Nephron progenitor cell (in vitro differentiated cells): ENCODE measurements at regions not wholly inside any gene's neighbourhood (a gene's known extent, or its start where the extent isn't known, plus 50 kb on each side); places are given as distances from the start of the nearest gene placed in this dataset.

ENCODE experiments used
- DNase-seq: peaks from one replicate; pipeline ENCODE4 v3.0.0; 2021
- H3K27ac Mint-ChIP-seq: 2 replicates; pipeline ENCODE4 v1.8.0; 2021; ENCODE audit warnings: mild to moderate bottlenecking, moderate library complexity, mixed read lengths
- H3K27me3 Mint-ChIP-seq: 2 replicates; pipeline ENCODE4 v1.8.0; 2021; ENCODE audit warnings: mild to moderate bottlenecking, low read depth, mixed read lengths; ENCODE audit not compliant: poor library complexity
- H3K36me3 Mint-ChIP-seq: 2 replicates; pipeline ENCODE4 v1.8.0; 2021; ENCODE audit warnings: low read depth, mixed read lengths
- H3K4me1 Mint-ChIP-seq: 2 replicates; pipeline ENCODE4 v1.8.0; 2021; ENCODE audit warnings: mixed read lengths
- H3K4me3 Mint-ChIP-seq: 2 replicates; pipeline ENCODE4 v1.8.0; 2021; ENCODE audit warnings: mild to moderate bottlenecking, moderate library complexity, mixed read lengths
- H3K9me3 Mint-ChIP-seq: 2 replicates; pipeline ENCODE4 v1.8.0; 2021; ENCODE audit warnings: mild to moderate bottlenecking, moderate library complexity, mixed read lengths
- TF ChIP-seq, protein P1 (sequence below): fragments of 200-600 bp; sonication (generic); IDR thresholded peaks from 2 replicates; pipeline ENCODE4 v1.5.0; 2021; ENCODE audit warnings: antibody characterized with exemption

DNA sequence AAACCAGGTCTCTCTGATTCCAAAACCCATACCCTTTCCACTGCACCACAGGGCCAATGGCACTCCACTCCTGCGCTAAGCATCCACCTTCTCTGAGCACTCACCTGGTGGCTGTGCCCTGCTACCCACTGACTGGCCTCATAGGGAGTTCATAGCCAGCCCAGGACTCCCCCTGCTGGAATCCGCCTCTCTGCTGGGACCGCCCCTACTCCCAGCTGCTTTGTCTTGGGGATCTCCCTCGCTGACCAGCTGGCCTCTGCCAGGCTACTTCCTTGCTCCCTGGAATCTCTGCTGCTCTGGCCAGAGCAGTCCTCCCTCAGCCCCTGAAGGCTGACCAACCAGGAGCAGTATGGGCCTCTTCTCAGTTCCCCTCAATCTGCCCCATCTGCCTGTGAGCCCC lies 129.7 kb downstream of the FAXC start:
- H3K4me1 Mint-ChIP-seq = peaks cover 11% of the 10 kb centered on the region
- H3K27me3 Mint-ChIP-seq = no peaks in the 10 kb centered on the region
- H3K9me3 Mint-ChIP-seq = no peaks in the 10 kb centered on the region
- H3K36me3 Mint-ChIP-seq = no peaks in the 10 kb centered on the region
- H3K4me3 Mint-ChIP-seq = no peak overlapping the region
- peak; percentile 48 for DNase-seq
- H3K27ac Mint-ChIP-seq = no peak overlapping the region
- TF ChIP-seq, protein P1, sequence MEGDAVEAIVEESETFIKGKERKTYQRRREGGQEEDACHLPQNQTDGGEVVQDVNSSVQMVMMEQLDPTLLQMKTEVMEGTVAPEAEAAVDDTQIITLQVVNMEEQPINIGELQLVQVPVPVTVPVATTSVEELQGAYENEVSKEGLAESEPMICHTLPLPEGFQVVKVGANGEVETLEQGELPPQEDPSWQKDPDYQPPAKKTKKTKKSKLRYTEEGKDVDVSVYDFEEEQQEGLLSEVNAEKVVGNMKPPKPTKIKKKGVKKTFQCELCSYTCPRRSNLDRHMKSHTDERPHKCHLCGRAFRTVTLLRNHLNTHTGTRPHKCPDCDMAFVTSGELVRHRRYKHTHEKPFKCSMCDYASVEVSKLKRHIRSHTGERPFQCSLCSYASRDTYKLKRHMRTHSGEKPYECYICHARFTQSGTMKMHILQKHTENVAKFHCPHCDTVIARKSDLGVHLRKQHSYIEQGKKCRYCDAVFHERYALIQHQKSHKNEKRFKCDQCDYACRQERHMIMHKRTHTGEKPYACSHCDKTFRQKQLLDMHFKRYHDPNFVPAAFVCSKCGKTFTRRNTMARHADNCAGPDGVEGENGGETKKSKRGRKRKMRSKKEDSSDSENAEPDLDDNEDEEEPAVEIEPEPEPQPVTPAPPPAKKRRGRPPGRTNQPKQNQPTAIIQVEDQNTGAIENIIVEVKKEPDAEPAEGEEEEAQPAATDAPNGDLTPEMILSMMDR = no peak

DNA sequence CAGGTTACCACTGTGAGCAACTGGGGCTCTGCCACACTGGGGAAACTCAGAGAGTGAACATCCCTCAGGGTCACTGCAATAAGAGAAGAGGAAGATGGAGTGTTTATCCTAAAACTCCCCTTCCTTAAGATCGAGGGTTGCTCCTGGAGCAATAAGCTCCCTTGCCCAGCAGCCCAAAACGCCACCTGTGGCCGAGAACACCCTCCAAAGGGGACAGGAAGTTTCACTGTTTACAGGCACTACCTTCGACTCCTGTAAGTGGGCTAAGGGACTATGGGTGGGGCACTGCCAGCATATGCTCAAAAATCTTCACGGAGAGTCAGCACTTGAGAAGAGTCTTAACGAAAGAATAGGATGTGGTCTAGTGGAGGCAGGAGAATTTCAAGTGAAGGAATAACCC lies 132.5 kb downstream of the FAXC start:
- no peak overlapping the region for H3K4me3 Mint-ChIP-seq
- H3K36me3 Mint-ChIP-seq = no peaks in the 10 kb centered on the region
- no peak for DNase-seq
- H3K4me1 Mint-ChIP-seq = peaks cover 11% of the 10 kb centered on the region
- no peaks in the 10 kb centered on the region for H3K27me3 Mint-ChIP-seq
- no peaks in the 10 kb centered on the region for H3K9me3 Mint-ChIP-seq
- TF ChIP-seq, protein P1 = no peak
- no peak overlapping the region for H3K27ac Mint-ChIP-seq

DNA sequence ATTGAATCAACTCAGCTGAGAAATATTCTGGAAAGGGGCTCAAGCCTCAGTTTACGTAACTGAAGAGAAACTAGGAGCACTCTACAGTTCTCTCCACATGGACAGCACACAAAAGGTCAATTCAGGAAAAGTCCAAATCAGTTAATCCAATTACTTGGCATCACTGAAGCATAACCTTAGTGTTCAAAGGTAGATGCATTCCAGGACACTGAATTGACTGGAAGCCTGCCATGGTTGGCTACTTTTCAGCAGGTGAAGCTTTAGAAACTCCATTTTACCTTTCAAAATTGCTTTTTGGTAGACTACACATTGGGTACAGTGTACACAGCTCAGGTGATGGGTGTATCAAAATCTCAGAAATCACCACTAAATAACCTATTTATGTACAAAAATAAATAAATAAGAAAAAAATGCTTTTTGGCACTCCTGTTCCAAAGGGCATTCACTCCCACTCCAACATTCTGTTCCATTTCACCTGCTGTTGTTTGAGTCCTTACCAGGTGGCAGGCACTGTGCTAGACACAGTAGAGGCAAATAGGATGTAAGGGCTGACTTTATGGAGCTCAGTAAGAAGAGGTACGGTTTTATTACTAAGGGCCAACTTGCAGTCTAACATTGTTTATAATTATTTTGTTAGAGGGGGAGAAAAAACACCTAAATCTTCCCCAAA lies 153.4 kb downstream of the FAXC start:
- Mint-ChIP-seq H3K4me3 (no peak overlapping the region), H3K36me3 (no peaks in the 10 kb centered on the region), H3K27me3 (peaks cover 2% of the 10 kb centered on the region), H3K9me3 (peaks cover 24% of the 10 kb centered on the region), H3K4me1 (no peaks in the 10 kb centered on the region), H3K27ac (no peak overlapping the region)
- TF ChIP-seq, protein P1 = no peak
- DNase-seq = no peak

DNA sequence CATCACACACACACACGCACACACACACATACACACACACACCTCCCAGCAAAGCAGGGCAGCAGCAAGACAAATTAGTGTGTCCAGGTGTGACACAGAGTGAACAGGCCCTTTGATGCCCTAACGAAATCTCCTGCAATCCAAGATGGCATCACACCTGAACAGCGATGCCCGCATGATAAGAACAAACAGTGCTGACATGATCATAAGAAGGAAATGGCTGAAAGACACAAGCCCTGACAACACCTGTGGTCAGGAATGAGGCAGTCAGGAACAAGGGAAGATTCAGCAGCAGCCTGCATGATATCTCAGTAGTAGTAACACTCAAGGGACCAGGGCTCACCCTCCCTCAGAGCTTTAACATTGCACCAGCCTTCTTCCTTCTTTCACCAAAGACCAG lies 156.9 kb downstream of the FAXC start:
- Mint-ChIP-seq H3K36me3 (no peaks in the 10 kb centered on the region), H3K27me3 (no peaks in the 10 kb centered on the region), H3K4me3 (no peak overlapping the region), H3K27ac (no peak overlapping the region), H3K4me1 (no peaks in the 10 kb centered on the region), H3K9me3 (peaks cover 12% of the 10 kb centered on the region)
- DNase-seq = no peak
- TF ChIP-seq, protein P1 = no peak

DNA sequence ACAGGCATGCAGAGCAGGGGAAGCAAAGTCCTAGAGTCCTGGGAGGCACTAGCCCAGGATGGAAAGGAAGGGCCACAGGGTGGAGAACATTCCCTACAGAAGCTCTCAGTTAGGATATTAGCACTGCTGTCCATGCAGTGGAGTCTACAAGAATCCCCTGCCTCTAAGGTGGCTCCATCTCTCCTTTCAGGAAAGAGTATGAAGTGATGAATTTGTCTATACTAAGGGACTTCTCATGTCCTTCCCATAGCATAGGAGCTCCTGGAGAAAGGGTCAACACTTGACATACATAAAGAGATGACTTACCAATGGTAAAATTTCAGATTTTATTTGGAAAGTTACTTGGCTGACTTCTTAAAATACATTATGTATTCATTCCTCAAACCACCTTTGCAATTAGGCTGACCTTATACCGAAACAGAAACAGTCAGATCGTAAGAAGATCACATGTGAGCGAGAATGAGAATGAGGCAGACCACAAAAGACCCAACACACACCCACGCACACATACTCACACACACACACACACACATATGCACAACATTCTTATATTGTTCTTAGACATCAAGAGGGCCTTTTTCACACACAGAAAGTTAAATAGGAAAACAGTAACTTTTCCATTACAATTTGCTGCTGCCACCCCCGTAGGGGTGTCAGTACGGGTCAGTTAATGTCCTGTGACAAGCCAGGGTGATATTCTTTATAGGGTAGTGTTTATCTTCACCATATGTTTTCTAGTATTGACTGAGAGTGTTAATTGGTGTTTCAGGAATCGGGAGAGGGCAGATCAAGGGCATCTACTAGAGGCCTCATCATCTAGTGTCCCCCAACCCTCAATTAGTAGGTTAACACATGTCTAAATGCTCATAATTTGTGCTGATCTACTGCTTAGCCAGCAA lies 159.4 kb downstream of the FAXC start:
- Mint-ChIP-seq H3K27ac (no peak overlapping the region), H3K9me3 (peaks cover 12% of the 10 kb centered on the region), H3K4me1 (no peaks in the 10 kb centered on the region)

More for the DNA sequence above, 159.4 kb downstream of the FAXC start:
- TF ChIP-seq, protein P1 = no peak
- DNase-seq = no peak
- Mint-ChIP-seq H3K4me3 (no peak overlapping the region), H3K36me3 (no peaks in the 10 kb centered on the region), H3K27me3 (no peaks in the 10 kb centered on the region)
